ENCODE measurements at regions not wholly inside any gene's neighbourhood (a gene's known extent, or its start where the extent isn't known, plus 50 kb on each side); places are given as distances from the start of the nearest gene placed in this dataset.

- no peak for TF ChIP-seq POLR2A (IDR thresholded peaks at IDR 0.05)
- TF ChIP-seq CTCF (IDR thresholded peaks at IDR 0.05 in 4 of 5, conservative IDR thresholded peaks at IDR 0.05 in 1 of 5), result no peak
Observed at GRCh38 chr6:139886396-139886795, 511.9 kb upstream of the CITED2 start.
